Panc1 (cell line): ENCODE measurements at regions not wholly inside any gene's neighbourhood (a gene's known extent, or its start where the extent isn't known, plus 50 kb on each side); places are given as distances from the start of the nearest gene placed in this dataset.

Experiments
- POLR2AphosphoS5 ChIP-seq: IDR thresholded peaks from 2 replicates; pipeline ENCODE4 v1.6.1; 2012; ENCODE audit warnings: mild to moderate bottlenecking, low read depth, low read length, moderate library complexity
- TCF7L2 ChIP-seq: IDR thresholded peaks from 2 replicates; pipeline ENCODE4 v1.6.1; 2011; ENCODE audit warnings: mild to moderate bottlenecking, low read depth, low read length, inconsistent platforms
- TF ChIP-seq, protein P1 (sequence below): fragments of 450-650 bp; IDR thresholded peaks from 2 replicates; pipeline ENCODE4 v1.5.1; 2017; ENCODE audit warnings: mild to moderate bottlenecking
- TF ChIP-seq, protein P2 (sequence below), 2 experiments: IDR thresholded peaks; 2 replicates each; pipeline ENCODE4 v1.6.1; 2011 to 2012; ENCODE audit warnings: low read depth in 2 of 2, control low read depth in 1 of 2, low read length in 1 of 2, mild to moderate bottlenecking in 1 of 2, moderate library complexity in 1 of 2; ENCODE audit not compliant: insufficient read depth in 1 of 2

DNA sequence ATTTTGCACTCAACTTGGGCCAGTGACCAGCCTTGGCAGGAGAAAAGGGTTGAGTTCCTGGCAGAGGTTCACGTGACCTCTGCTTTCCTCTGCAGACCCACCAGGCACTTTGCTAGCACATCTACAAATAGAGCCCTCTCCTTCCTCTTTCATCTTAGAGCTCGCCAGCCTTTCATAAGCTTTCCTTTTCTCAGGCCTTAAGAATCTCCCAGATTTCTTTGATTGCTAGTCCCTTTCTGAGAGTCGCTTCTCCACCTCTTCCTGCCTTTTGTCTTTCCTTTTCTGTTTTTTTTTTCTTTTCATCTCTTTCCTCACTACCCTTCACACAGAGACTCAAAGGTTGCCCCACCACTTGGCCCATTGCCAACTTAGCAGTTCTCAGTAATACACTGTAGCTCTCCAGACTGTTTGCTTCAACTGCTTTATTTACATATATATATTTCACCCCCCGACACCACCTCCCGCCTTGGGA lies 375.7 kb upstream of the SPRY2 start:
- TF ChIP-seq, protein P1, sequence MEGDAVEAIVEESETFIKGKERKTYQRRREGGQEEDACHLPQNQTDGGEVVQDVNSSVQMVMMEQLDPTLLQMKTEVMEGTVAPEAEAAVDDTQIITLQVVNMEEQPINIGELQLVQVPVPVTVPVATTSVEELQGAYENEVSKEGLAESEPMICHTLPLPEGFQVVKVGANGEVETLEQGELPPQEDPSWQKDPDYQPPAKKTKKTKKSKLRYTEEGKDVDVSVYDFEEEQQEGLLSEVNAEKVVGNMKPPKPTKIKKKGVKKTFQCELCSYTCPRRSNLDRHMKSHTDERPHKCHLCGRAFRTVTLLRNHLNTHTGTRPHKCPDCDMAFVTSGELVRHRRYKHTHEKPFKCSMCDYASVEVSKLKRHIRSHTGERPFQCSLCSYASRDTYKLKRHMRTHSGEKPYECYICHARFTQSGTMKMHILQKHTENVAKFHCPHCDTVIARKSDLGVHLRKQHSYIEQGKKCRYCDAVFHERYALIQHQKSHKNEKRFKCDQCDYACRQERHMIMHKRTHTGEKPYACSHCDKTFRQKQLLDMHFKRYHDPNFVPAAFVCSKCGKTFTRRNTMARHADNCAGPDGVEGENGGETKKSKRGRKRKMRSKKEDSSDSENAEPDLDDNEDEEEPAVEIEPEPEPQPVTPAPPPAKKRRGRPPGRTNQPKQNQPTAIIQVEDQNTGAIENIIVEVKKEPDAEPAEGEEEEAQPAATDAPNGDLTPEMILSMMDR = no peak
- TF ChIP-seq POLR2AphosphoS5 (no peak), TCF7L2 (no peak)
- TF ChIP-seq, protein P2, sequence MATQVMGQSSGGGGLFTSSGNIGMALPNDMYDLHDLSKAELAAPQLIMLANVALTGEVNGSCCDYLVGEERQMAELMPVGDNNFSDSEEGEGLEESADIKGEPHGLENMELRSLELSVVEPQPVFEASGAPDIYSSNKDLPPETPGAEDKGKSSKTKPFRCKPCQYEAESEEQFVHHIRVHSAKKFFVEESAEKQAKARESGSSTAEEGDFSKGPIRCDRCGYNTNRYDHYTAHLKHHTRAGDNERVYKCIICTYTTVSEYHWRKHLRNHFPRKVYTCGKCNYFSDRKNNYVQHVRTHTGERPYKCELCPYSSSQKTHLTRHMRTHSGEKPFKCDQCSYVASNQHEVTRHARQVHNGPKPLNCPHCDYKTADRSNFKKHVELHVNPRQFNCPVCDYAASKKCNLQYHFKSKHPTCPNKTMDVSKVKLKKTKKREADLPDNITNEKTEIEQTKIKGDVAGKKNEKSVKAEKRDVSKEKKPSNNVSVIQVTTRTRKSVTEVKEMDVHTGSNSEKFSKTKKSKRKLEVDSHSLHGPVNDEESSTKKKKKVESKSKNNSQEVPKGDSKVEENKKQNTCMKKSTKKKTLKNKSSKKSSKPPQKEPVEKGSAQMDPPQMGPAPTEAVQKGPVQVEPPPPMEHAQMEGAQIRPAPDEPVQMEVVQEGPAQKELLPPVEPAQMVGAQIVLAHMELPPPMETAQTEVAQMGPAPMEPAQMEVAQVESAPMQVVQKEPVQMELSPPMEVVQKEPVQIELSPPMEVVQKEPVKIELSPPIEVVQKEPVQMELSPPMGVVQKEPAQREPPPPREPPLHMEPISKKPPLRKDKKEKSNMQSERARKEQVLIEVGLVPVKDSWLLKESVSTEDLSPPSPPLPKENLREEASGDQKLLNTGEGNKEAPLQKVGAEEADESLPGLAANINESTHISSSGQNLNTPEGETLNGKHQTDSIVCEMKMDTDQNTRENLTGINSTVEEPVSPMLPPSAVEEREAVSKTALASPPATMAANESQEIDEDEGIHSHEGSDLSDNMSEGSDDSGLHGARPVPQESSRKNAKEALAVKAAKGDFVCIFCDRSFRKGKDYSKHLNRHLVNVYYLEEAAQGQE (IDR thresholded peaks at IDR 0.05; ENCODE audit: insufficient read depth in 1 of 2, low read depth in 2 of 2, low read length in 1 of 2) = no peak
